Stomach (tissue), 4 donors: ENCODE measurements at regions not wholly inside any gene's neighbourhood (a gene's known extent, or its start where the extent isn't known, plus 50 kb on each side); places are given as distances from the start of the nearest gene placed in this dataset.

Experiments
- CTCF ChIP-seq, 7 experiments: fragments of 450-650 bp in 4 of 7; fragments of 200-600 bp in 3 of 7; sonication (generic) in 3 of 7; IDR thresholded peaks; one replicate each; pipeline ENCODE4 v1.5.1; 2016 to 2019; ENCODE audit warnings: antibody characterized with exemption in 7 of 7, control low read depth in 2 of 7, mild to moderate bottlenecking in 1 of 7
- EP300 ChIP-seq: sonication (generic); formaldehyde crosslinking; IDR thresholded peaks from one replicate; pipeline ENCODE4 v1.6.1; 2017; ENCODE audit warnings: antibody characterized with exemption
- POLR2A ChIP-seq, 4 donors: fragments of 450-650 bp; IDR thresholded peaks; one replicate each; pipeline ENCODE4 v1.6.1; 2016; ENCODE audit warnings: antibody characterized with exemption in 4 of 4, control low read depth in 2 of 4, mild to moderate bottlenecking in 1 of 4, moderate library complexity in 1 of 4
- POLR2AphosphoS5 ChIP-seq, 3 donors: sonication (generic); formaldehyde crosslinking; IDR thresholded peaks; one replicate each; pipeline ENCODE4 v1.6.1; 2016; ENCODE audit warnings: antibody characterized with exemption in 3 of 3

- TF ChIP-seq CTCF (IDR thresholded peaks at IDR 0.05), result peak in 2 of 7 experiments; percentile 25 to 29
- no peak for TF ChIP-seq EP300
- TF ChIP-seq POLR2AphosphoS5 (IDR thresholded peaks at IDR 0.05), result peak in 2 of 3 donors; percentile 26 to 51
- TF ChIP-seq POLR2A (IDR thresholded peaks at IDR 0.05), result no peak
Measured at GRCh38 chr7:131071786-131072504, 255.7 kb upstream of the MKLN1 start.
